ENCODE measurements at regions not wholly inside any gene's neighbourhood (a gene's known extent, or its start where the extent isn't known, plus 50 kb on each side); places are given as distances from the start of the nearest gene placed in this dataset.

- TF ChIP-seq CTCF (IDR thresholded peaks at IDR 0.05) (no peak), POLR2A (IDR thresholded peaks at IDR 0.05) (no peak)
Measured at GRCh38 chr6:78131521-78131920, 478.7 kb downstream of the MEI4 start.
